ENCODE measurements at regions not wholly inside any gene's neighbourhood (a gene's known extent, or its start where the extent isn't known, plus 50 kb on each side); places are given as distances from the start of the nearest gene placed in this dataset.

DNA sequence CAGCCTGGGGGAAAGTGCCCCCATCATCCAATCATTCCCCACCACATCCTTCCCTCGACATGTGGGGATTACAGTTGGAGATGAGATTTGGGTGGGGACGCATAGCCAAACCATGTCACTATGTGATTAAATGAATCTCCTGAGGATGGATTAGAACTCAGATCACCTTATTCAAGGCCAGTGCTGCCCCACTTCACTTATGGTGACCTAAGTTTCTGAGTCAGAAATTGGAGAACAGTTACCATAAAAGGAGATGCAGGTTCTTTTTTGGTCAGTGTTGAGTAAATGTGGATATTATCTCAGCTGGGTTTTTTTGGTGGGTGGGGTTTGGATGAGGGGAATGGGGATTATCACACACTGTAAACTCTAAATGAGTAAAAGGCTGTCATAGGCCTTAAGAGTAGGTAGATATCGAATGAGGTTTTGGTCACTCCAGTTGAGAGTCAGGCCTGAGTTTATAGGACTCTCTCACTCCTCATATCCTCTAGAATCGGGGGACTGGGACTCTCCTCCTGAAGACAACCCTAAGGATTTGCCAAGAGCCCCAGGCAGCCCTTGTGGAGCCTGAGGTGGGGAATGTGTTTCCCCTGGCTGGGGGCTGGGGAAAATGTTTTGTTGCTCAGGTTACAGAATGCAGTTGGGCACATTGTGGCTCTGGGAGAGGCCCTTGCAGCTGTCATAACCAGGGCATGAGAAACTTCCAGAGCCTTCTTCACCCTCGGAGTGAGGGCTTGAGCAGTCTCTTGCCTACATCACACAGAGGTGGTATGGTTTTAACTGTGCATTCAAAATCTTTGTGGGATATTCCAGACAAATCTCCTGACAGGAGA is 213.0 kb downstream of the BAMBI start:
- H3K4me3 ChIP-seq (ENCODE audit: low read depth, low read length), result no peak overlapping the region
- CTCF ChIA-PET, result interaction anchor here (0.7 to 1.3 kb wide), 2 partner anchors 14 to 252 kb away, joined by 3 read pairs; no protein-coding TSS in a partner anchor

DNA sequence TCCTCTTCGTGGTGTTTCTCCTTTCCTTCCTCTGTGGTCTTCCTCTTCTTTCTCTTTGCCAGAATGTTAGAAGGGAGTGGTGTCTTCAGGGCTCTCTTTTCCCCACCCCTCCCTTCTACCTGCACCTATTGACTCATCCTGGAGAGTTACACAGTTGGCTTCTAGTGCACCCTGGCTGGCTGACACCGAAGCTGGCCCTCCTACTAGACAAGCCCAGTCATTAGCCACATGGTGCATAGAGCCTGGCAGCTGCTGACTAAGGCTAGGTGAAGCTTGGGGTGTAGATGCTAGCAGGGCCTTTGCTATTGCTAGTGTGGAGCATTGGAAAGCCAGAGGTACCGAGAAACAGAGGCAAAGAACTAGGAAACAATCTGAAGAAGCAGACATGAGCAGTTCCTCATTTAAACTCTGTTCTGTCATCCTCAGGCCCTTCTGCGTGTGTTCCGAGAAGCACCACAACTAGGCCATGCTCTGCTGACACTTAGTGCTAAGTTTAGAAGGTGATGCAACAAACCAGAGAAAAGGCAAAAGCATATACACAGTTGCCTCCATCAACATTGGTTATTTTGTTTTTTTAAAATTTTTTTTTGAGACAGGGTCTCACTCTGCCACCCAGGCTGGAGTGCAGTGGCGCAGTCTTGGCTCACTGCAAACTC is 213.9 kb downstream of the BAMBI start:
- peaks cover 6% of the 10 kb centered on the region for H3K4me1 ChIP-seq (ENCODE audit: control insufficient read depth, insufficient read depth, low read length)
- CTCF ChIA-PET, result interaction anchor here (1.3 kb wide), 1 partner anchor 13 kb away, joined by 3 read pairs; no protein-coding TSS in a partner anchor
- POLR2A ChIA-PET, result no interaction called here
- no peaks in the 10 kb centered on the region for H3K9me3 ChIP-seq (ENCODE audit: control insufficient read depth, insufficient read depth, low read depth, low read length)
- no peak overlapping the region for H3K4me3 ChIP-seq (ENCODE audit: low read depth, low read length)
- H3K27ac ChIP-seq (ENCODE audit: extremely low read depth, low read depth, low read length), result no peak overlapping the region
- no peaks in the 10 kb centered on the region for H3K36me3 ChIP-seq (ENCODE audit: control insufficient read depth in 2 of 2, insufficient read depth in 1 of 2, low read length in 2 of 2)
- TF ChIP-seq, protein P1, sequence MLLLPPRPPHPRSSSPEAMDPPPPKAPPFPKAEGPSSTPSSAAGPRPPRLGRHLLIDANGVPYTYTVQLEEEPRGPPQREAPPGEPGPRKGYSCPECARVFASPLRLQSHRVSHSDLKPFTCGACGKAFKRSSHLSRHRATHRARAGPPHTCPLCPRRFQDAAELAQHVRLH (tag by site-specific recombination; IDR thresholded peaks at IDR 0.05), result no peak
- TF ChIP-seq ZNF660 (tag by site-specific recombination; IDR thresholded peaks at IDR 0.05) (no peak), ZNF514 (tag by site-specific recombination; IDR thresholded peaks at IDR 0.05) (no peak), ZNF596 (tag by site-specific recombination; IDR thresholded peaks at IDR 0.05) (no peak), ZBTB48 (tag by site-specific recombination; IDR thresholded peaks at IDR 0.05) (no peak)
- TF ChIP-seq, protein P2, sequence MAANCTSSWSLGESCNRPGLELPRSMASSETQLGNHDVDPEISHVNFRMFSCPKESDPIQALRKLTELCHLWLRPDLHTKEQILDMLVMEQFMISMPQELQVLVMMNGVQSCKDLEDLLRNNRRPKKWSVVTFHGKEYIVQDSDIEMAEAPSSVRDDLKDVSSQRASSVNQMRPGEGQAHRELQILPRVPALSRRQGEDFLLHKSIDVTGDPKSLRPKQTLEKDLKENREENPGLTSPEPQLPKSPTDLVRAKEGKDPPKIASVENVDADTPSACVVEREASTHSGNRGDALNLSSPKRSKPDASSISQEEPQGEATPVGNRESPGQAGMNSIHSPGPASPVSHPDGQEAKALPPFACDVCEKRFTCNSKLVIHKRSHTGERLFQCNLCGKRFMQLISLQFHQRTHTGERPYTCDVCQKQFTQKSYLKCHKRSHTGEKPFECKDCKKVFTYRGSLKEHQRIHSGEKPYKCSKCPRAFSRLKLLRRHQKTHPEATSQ (tag by site-specific recombination; IDR thresholded peaks at IDR 0.05), result no peak
- TF ChIP-seq, protein P3, sequence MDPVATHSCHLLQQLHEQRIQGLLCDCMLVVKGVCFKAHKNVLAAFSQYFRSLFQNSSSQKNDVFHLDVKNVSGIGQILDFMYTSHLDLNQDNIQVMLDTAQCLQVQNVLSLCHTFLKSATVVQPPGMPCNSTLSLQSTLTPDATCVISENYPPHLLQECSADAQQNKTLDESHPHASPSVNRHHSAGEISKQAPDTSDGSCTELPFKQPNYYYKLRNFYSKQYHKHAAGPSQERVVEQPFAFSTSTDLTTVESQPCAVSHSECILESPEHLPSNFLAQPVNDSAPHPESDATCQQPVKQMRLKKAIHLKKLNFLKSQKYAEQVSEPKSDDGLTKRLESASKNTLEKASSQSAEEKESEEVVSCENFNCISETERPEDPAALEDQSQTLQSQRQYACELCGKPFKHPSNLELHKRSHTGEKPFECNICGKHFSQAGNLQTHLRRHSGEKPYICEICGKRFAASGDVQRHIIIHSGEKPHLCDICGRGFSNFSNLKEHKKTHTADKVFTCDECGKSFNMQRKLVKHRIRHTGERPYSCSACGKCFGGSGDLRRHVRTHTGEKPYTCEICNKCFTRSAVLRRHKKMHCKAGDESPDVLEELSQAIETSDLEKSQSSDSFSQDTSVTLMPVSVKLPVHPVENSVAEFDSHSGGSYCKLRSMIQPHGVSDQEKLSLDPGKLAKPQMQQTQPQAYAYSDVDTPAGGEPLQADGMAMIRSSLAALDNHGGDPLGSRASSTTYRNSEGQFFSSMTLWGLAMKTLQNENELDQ (tag by site-specific recombination; IDR thresholded peaks at IDR 0.05; ENCODE audit: low read depth), result no peak

More for the DNA sequence above, 213.0 kb downstream of the BAMBI start:
- H3K9me3 ChIP-seq (ENCODE audit: control insufficient read depth, insufficient read depth, low read depth, low read length), result no peaks in the 10 kb centered on the region
- peaks cover 6% of the 10 kb centered on the region for H3K4me1 ChIP-seq (ENCODE audit: control insufficient read depth, insufficient read depth, low read length)
- POLR2A ChIA-PET, result no interaction called here
- TF ChIP-seq ZFP37 (tag by site-specific recombination; IDR thresholded peaks at IDR 0.05) (no peak), ZBTB1 (tag by site-specific recombination; IDR thresholded peaks at IDR 0.05) (no peak), ZNF521 (tag by site-specific recombination; IDR thresholded peaks at IDR 0.05) (no peak), OSR2 (tag by site-specific recombination; IDR thresholded peaks at IDR 0.05) (no peak), ZNF660 (tag by site-specific recombination; IDR thresholded peaks at IDR 0.05) (no peak), ZNF707 (tag by site-specific recombination; IDR thresholded peaks at IDR 0.05) (no peak), ZNF423 (tag by site-specific recombination; IDR thresholded peaks at IDR 0.05) (no peak)
- TF ChIP-seq, protein P4, sequence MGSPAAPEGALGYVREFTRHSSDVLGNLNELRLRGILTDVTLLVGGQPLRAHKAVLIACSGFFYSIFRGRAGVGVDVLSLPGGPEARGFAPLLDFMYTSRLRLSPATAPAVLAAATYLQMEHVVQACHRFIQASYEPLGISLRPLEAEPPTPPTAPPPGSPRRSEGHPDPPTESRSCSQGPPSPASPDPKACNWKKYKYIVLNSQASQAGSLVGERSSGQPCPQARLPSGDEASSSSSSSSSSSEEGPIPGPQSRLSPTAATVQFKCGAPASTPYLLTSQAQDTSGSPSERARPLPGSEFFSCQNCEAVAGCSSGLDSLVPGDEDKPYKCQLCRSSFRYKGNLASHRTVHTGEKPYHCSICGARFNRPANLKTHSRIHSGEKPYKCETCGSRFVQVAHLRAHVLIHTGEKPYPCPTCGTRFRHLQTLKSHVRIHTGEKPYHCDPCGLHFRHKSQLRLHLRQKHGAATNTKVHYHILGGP (tag by site-specific recombination; IDR thresholded peaks at IDR 0.05), result no peak
- TF ChIP-seq, protein P5, sequence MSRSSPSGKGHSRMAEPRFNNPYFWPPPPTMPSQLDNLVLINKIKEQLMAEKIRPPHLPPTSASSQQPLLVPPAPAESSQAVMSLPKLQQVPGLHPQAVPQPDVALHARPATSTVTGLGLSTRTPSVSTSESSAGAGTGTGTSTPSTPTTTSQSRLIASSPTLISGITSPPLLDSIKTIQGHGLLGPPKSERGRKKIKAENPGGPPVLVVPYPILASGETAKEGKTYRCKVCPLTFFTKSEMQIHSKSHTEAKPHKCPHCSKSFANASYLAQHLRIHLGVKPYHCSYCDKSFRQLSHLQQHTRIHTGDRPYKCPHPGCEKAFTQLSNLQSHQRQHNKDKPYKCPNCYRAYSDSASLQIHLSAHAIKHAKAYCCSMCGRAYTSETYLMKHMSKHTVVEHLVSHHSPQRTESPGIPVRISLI (tag by site-specific recombination; IDR thresholded peaks at IDR 0.05), result no peak
- TF ChIP-seq, protein P6, sequence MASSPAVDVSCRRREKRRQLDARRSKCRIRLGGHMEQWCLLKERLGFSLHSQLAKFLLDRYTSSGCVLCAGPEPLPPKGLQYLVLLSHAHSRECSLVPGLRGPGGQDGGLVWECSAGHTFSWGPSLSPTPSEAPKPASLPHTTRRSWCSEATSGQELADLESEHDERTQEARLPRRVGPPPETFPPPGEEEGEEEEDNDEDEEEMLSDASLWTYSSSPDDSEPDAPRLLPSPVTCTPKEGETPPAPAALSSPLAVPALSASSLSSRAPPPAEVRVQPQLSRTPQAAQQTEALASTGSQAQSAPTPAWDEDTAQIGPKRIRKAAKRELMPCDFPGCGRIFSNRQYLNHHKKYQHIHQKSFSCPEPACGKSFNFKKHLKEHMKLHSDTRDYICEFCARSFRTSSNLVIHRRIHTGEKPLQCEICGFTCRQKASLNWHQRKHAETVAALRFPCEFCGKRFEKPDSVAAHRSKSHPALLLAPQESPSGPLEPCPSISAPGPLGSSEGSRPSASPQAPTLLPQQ (tag by site-specific recombination; IDR thresholded peaks at IDR 0.05), result no peak
- TF ChIP-seq, protein P7, sequence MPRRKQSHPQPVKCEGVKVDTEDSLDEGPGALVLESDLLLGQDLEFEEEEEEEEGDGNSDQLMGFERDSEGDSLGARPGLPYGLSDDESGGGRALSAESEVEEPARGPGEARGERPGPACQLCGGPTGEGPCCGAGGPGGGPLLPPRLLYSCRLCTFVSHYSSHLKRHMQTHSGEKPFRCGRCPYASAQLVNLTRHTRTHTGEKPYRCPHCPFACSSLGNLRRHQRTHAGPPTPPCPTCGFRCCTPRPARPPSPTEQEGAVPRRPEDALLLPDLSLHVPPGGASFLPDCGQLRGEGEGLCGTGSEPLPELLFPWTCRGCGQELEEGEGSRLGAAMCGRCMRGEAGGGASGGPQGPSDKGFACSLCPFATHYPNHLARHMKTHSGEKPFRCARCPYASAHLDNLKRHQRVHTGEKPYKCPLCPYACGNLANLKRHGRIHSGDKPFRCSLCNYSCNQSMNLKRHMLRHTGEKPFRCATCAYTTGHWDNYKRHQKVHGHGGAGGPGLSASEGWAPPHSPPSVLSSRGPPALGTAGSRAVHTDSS (tag by site-specific recombination; IDR thresholded peaks at IDR 0.05), result no peak
- TF ChIP-seq, protein P8, sequence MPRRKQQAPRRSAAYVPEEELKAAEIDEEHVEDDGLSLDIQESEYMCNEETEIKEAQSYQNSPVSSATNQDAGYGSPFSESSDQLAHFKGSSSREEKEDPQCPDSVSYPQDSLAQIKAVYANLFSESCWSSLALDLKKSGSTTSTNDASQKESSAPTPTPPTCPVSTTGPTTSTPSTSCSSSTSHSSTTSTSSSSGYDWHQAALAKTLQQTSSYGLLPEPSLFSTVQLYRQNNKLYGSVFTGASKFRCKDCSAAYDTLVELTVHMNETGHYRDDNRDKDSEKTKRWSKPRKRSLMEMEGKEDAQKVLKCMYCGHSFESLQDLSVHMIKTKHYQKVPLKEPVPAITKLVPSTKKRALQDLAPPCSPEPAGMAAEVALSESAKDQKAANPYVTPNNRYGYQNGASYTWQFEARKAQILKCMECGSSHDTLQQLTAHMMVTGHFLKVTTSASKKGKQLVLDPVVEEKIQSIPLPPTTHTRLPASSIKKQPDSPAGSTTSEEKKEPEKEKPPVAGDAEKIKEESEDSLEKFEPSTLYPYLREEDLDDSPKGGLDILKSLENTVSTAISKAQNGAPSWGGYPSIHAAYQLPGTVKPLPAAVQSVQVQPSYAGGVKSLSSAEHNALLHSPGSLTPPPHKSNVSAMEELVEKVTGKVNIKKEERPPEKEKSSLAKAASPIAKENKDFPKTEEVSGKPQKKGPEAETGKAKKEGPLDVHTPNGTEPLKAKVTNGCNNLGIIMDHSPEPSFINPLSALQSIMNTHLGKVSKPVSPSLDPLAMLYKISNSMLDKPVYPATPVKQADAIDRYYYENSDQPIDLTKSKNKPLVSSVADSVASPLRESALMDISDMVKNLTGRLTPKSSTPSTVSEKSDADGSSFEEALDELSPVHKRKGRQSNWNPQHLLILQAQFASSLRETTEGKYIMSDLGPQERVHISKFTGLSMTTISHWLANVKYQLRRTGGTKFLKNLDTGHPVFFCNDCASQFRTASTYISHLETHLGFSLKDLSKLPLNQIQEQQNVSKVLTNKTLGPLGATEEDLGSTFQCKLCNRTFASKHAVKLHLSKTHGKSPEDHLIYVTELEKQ (tag by site-specific recombination; IDR thresholded peaks at IDR 0.05; ENCODE audit: borderline replicate concordance), result no peak
- H3K27ac ChIP-seq (ENCODE audit: extremely low read depth, low read depth, low read length), result no peak overlapping the region
- no peaks in the 10 kb centered on the region for H3K36me3 ChIP-seq (ENCODE audit: control insufficient read depth in 2 of 2, insufficient read depth in 1 of 2, low read length in 2 of 2)
